ENCODE measurements at regions not wholly inside any gene's neighbourhood (a gene's known extent, or its start where the extent isn't known, plus 50 kb on each side); places are given as distances from the start of the nearest gene placed in this dataset.

DNA sequence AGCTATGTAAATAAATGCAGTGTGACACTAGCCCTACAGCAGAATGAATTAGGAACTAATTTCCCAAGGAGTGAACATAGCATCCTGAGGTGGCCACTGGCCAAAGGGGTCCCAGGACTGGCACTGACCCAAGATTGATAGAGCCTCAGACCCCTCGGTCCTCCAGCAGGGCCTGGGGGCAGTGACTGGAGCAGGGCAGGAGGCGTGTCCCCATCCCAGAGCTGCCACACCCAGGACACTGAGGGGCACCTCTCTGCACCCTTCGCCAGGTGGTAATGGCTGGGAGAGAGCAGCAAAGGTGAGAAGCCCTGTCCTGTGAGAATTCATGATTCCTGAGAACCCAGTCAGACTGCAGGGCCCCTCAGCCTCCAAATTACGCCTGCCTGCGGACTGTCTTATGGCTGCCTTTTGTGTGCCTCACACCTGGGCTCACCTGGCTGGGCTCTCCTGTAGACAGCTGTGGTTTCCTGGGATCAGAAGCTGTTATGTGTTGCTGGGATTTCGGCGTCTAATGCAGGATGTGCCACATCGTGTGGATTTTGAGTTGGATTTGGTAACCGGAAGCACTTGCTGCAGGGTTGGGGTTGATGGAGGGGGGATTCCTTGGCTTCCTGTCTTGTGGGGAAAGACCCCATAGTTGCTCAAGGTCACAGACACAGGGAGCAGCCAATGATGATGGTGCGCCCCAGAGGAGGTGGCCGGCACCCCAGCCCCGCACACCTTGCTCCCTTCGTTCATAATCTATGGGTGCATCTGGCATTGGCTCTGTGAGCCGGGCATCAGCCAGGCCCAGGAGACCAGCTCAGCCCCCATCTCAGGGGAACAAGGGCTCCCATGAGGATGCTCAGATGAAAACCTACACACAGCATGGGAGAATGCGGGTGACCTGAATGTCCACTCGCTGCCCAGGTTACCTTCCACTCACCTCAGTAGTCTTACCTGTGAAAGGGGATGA is 582.9 kb downstream of the BRD1 start:
- DNase-seq, result no peak

DNA sequence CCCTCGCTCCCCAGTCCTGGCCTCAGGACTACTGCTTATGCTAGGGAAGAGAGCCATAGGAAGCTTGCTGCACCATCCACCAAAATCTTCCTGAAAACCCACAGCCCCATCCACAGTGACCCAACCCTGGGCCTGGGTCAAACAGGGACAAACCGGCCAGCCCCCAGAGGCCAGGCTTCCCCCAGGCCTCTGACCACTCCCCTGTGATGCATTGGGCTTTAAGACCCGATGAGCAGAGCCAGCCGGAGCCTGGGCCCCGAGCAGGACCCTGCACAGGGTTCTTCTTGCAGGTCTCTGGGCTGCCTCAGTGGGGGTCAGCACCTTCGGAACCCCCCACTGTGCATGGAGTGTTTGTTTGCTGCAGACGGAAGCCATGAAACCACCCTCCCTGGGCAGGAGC is 583.7 kb downstream of the BRD1 start:
- no peak for DNase-seq

DNA sequence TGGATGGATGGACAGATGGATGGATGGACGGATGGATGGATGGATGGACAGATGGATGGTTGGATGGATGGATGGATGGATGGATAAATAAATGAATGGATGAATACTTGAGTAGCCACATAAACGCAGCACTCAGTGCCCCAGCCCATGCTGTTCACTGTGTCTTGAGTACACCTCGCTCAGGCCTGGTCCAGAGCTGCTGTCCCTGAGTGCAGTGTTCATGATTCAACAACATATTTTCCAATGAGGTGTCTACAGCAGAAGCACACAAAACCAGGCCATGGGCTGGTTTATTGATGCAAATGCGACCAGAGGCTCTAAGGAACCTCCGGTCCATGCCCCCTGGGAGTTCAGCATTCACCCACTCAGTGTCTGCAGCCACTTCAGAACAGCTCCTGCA is 584.3 kb downstream of the BRD1 start:
- no peak for DNase-seq

DNA sequence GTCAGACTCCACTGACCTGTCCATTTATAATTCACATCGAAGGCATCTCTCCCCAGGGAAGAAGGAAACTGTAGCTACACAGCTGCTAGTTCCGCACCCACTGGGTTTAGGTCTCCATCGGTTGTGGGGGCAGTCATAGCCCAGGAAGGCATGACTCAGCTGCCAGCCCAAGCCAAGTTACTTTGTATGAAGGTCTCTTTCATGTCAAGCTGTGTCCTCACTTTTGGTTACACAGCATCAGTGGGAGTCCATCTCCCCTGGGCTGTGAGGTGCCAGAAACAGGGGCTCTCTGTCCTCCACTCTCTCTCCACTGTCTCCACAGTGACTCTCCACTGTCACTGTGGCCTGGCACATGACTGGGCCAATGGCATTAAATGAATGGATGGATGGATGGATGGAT is 585.2 kb downstream of the BRD1 start:
- DNase-seq, result no peak

DNA sequence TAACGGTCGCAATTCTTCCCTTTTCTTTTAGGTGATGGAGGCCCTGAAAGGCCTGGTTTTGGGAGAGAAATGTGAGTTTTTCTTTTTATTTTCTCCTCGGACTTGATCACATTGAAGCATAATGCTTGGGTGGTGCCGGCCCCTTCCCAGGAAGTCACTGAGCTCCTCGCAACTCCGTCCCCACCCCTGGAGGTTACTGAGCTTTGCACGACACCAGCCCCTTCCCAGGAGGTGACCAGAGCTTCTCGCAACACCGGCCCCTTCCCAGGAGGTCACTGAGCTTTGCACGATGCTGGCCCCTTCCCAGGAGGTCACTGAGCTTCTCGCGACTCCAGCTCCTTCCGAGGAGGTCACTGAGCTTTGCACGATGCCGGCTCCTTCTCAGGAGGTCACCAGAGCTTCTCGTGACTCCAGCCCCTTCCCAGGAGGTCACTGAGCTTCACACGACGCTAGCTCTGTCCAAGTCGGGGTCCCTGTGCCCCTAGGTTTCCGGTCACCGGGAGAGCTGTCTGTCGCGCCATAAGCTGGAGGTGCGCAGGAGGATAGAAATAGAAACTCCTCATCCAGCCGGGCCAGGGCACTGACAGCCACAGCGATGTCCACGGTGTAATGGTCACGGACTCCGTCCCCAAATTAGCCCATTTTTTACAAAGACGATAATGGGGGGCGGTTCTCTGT is 586.4 kb downstream of the BRD1 start:
- no peak for DNase-seq

DNA sequence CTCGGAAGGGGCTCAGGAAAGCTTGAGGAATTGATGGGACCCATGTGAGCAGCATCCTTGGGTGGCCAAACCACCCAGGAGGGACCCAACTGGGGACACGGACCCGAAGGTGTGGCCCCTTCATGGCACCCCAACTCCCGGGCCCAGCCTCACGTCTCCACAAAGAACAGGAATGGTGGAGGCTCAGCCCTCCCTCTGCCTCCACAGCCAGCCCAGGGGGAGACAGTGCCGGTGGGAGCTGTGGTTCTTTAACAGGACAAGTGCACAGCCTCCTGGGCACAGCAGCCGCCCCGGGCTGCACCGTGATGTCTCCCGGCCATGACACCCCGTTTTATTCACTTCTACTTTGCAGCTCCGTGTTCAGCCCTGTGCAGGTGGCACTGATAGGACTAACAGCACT is 587.2 kb downstream of the BRD1 start:
- no peak for DNase-seq

DNA sequence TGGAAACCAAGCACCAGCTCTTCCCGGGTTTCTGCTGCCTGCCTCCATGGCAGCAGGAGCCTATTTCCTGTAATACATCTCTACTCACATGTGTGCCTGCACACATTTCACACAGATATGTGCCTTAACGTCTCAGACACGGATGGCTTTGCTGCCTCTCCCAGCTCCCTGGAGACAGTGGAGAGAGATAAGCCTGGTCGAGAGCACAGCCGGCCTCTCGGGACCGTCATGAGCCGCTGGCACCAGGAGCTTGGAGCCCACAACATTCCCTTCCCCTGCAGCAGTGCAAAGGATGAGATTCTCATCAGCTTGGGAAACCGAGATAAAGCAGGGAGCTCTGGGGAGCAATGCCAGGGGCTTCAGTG is 587.7 kb downstream of the BRD1 start:
- DNase-seq, result no peak

DNA sequence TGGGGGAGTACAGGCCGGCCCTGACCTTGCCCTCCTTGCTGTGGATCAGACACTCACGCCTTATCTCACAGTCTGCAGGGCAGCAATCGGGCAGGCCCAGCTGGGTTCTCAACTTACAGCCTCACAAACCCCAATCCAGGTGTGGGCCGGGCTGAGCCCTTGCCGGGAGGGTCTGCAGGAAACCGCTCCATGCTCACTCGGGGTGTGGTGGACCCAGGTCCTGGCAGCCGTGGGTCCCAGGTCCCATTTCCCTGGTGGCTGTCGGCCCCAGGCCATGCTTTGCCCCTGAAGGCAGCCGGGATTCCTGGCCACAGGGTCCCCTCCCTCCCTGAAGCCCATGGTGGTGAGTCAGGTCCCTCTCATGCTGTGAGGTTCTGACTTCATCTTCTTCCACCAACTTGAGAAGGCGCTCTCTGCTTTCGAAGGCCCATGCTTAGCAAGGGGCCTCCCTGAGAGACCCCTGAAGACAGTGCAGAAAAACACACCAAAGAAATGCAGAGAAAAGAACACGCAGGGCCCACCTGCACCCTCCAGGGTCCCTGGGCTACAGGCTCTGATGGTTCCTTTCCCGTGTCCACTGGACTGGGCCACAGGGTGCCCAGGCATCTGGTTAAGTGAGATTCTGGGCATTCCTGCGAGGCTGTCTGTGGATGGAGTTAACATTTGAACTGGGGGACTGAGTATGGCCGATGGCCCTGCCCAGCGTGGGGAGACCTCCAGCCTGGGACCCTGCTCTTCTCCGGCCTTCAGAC is 588.2 kb downstream of the BRD1 start:
- no peak for DNase-seq

DNA sequence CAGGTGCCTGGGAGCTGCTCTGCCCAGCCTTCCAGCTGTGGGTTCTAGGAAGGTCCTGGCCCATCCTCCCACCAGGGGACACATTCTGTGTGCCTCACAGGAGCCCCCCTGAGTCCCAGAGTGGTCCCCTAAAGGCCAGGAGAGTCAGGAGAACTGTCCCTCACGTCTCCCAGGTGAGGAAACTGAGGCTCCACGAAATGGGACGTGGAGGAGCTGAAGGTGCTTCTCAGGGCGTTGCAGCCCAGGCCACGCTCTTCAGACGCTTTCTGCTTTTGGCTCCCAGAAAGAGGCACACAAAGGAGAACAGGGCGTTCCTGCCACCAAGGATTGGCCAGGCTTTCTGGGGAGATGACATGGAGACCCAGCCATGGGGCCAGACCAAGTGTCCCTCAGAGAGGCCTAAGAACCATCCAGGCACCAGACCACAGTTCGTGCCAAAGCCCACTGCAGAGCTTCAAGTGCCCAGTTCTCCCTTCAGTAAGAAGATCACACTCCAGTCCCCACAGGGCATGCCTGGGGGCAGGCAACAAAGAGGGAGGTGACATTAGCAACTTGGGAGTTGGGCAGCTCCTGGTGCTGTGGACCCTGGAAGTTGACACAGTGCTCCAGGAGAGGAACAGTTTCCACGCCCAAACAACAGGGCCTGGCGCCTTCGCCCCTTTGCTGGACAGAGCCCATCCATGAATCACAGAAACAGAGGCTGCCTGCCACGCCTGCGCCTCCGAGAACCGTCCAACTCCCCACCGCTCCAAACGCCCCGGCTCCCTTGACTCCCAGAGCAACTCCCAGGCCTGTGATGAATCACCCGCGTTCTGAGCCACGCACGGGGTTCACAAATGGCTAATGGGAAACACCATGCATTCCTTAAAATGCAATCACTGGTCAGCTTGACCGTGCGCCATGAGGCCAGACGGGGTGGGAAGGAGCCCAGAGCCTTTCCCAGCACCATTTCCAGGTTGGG is 589.2 kb downstream of the BRD1 start:
- DNase-seq, result no peak

DNA sequence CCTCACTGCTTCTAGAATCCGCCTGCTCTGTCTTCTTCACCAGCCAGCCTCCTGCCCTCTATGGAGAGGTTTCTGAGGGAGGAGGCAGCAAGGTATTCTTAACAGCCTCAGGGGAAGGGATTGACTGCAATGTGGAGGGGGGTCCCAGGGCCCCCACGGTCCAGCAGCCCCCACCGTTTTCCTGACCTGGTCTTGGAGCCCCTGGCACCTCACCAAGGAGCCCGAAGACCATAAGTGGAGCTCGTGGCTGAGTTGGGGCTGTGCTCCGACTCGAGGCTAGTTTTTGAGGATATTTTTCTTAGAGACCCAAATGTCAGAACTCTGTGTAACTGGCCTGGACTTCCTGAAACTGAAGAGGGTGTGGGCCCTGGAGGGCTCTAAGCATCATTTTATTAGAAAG is 590.0 kb downstream of the BRD1 start:
- no peak for DNase-seq

DNA sequence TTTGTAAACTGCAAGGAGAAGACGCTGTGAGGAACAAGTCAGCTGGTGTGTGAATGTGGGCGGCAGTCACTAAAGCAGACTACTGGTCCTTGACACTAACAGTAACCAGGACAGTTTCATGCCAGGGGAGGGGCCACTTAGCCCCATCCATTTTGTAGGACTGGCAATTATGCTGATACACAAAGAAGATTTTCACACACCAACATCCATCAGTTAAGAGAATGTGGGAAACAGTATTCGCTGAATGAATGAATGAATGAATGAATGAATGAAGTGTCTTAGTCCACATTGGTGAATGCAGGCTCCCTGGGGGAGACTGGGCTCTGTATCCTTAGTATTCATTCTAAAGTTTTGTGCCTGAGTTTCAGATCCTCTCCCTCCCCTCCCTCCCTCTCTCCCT is 590.4 kb downstream of the BRD1 start:
- no peak for DNase-seq

DNA sequence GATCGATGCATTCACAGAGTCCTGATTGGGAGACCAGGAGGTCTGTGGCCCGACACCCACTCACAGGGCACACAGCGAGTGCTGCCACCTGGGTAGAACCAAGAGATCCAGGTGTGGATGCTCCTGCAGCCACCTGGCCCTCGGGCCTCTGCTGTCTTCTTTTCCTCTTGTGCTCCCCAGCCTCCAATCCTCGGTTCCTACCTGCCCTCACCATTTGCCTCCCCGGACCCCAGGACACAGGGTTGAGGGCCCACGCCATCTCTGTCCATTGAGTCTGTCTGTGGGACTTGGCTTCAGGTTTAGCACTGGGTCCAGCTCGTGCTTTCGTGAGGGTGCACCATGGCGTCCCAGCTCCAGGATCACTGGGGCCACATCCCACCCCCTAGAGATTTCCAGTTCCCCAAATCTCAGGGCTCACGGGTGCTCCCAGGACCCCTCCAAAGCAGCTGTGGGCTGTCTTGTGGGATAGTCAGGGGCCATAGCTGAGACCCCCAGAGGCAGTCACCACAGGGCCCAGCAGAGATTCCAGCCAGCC is 591.1 kb downstream of the BRD1 start:
- DNase-seq, result no peak

DNA sequence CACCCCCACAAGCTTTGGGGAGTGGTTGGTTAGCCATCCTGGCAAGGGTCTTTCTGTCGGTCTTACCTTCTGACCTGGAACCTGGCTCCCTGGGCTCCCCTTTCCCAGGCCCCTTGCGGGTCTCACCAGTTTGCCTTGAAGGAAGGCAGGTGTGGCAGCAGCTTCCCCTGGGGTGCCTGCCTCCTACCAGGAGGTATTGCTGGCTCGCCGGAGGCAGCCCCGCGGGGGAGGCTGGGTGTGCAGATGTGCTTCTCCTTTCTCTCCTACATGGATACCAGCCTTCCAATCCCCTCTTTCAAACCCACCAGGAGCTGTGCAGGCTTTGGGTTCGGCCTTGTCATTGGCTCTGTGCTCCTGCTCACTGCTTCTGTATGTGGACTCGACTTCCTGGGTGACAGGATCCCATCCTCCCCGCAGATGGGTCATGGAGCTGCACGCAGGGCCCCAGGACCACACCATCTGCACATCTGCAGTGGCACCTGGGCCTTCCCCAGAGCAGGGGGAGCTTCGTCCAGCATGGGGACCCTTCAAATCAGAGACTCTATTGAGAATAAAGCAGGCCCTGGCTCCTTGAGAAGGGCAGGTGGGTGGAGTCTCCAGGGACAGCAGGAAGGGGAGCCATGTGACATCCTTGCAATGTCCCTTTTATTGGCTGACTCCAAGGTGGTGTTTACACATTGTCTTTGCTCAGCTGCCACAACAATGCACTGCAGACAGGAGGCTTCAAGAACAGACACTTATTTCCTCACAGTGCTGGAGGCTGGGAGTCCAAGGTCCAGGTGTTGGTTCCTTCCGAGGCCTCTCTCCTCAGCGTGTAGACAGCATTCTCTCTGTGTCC is 592.0 kb downstream of the BRD1 start:
- DNase-seq, result no peak

DNA sequence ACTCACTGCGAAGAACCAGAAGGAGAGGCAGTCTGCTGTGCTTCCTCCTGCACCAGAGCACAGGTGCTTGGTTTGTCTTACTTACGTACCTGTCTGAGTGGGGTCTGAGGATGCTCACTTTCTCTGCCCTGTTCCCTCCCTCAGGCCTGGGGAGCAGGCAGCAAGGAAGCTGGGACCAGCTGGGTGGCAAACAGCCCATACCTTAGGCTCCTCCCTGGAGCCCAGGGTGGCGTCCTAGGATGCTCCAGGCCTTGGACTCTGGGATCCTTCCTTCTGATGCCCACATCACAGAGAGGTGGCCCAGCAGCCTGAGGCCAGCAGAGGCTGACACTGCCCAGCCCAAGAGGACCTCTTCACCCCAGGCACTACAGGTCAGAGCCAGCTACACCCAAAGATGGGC is 593.2 kb downstream of the BRD1 start:
- DNase-seq, result no peak

DNA sequence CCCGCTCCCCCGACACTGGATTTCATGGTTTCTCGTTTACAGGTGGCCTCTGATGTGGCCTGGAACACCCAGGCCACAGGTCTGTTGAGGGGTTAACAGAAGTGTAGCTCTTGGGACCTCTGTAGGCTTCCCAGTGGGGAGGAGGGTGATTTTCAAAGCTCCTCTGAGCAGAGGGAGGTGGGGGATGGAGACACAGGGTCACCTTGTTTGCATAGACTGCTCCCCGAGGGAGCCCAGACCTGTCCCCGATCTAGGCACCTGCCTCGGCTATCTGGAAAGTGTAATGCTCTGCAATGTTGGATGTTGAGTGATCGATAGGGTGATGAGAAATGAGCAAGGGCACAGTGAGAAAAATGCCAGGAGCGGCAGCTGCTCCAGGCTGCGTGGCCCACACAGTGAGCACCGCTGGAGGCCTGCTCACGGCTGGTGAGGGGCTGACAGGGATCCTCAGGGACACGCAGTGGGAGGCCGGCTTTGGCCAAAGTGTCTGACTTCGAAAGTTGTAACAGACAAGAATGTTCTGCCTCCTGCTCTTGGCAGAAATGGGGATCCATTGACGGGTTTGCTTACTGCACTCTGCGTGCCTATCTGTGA is 594.1 kb downstream of the BRD1 start:
- DNase-seq, result no peak

DNA sequence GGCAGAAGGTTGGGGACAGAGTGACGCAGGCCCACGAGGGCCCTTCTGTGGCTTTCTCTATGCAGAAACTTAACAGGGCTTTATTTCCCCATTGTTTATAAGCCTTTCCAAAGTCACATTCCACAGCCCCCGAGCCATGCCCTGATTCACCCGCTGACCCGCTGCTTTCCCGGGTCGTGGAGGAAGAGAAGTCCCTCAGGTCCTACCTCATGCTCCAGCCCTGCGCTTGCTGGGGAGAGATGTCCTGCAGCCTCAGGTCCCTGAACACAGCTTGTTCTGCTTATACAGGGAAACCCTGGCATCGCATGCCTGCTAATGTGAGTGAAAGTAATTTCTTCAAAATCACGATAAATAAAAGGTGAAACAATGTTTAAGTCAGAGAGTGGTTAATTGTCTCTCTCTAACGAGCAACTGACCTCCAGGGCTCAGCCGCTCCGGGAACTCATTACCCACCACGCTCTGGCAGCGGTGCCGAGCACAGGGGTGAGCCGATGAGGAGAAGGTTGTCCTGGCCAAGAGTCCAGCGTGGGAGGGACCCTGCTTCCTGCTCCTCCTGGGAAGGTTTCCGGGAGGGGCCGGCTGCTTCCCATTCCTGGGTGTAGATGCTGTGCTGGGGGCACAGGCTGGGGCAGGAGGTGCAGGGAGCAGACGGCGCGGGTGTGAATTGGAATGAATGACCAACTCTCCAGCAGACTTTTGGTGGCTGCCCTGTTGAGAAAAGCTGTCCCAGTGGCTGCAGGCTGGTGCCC is 595.2 kb downstream of the BRD1 start:
- no peak for DNase-seq

DNA sequence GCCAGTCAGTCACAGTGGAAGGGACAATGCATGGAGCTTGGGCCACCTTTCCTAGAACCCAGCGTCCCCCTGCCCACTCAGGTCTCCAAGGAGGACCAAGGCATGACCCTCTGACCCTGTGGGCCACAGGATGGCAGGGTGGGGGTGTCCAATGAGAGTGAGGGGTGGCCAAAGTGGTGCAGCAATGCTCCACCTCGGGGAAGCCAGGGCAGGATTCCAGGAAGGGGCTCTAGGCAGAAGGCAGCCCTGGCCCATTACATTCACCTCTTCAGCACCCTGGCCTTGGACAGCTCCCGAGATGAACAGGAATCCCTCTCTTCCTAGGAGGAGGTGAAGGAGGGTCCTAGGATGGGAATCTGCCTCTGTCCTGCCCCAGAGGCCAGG is 597.5 kb downstream of the BRD1 start:
- peak; percentile 40 for DNase-seq

DNA sequence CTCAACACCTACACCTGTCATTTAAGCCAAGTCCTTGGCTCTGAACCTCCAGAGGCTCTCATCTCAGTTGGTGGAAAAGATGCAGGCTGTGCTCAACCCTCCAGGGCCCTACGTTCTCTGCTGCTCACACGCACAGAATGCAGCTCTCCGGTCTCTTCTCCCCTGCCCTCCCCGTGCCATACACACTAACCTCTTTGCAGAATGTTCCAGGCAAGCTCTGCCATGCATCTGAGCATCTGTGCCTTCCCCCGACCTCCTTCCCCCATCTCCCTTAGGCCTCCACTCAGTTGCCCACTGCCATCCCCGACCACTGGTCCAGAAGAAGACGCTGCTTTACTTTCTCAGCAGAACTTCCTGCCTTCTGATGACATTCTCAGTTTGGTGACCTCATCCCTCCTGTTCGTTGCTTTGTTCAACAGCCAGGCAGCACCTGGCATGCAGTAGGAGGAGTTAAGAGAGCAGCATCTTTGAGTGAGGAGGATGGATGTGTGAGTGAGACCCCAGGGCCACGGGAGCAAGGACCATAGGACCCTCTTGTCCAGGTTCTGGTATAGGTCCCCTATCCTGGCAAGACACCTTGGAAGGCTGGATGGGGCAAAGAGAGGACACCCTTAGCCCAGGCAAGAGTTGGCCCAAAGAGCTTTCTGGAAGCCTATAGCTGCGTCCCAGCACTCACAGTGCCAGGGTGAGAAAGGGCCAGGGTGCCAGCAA is 598.0 kb downstream of the BRD1 start:
- DNase-seq, result no peak

DNA sequence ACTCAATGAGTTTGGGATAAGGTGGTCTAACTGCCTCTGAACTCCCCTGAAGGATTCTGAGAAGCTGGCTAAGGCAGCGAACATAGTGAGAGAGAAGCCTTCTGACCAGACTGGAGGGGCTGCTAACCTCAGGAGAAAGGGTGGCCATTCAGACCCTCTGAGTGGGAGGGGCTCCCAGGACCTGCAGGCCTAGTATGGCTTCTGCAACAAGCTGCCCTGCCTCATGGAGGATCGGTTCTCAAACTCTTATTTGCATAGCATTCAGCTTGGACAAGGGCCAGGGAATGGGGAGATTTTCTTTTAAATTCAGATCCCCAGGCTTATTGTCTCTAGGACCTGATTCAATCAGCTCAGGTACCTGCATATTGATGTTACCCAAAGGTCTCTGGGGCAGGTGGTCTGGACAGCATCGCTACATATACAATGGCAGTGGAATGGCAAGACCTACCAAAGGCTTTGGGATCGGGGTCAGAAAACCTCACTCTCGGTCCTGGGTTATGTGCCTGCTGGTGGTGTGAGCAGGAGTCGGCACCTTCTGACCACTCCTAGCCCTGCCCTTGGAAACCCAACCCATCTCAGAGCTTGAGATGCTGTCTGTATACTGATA is 599.1 kb downstream of the BRD1 start:
- DNase-seq, result no peak

Data from hematopoietic multipotent progenitor cell treated with erythropoietin and hydrocortisone succinate and interleukin-3 and kit ligand, for 6 days (in vitro differentiated cells).